NB4 (cell line): ENCODE measurements at regions not wholly inside any gene's neighbourhood (a gene's known extent, or its start where the extent isn't known, plus 50 kb on each side); places are given as distances from the start of the nearest gene placed in this dataset.

ENCODE experiments used
- DNase-seq: peaks from one replicate; pipeline ENCODE4 v3.0.0; 2010; ENCODE audit warnings: low read depth
- H3K4me3 ChIP-seq: one replicate; pipeline ENCODE4 v1.5.1; 2011; ENCODE audit warnings: mild to moderate bottlenecking, low read depth, low read length, moderate library complexity
- MYC ChIP-seq: IDR thresholded peaks from 2 replicates; pipeline ENCODE4 v1.6.1; 2011; ENCODE audit warnings: low read depth, low read length
- POLR2A ChIP-seq: IDR thresholded peaks from 2 replicates; pipeline ENCODE4 v1.6.1; 2011; ENCODE audit warnings: mild to moderate bottlenecking; ENCODE audit not compliant: insufficient read length; ENCODE audit errors: extremely low read depth
- TF ChIP-seq, protein P1 (sequence below): IDR thresholded peaks from 2 replicates; pipeline ENCODE4 v1.6.1; 2011; ENCODE audit warnings: low read depth, low read length
- TF ChIP-seq, protein P2 (sequence below): IDR thresholded peaks from one replicate; pipeline ENCODE4 v1.5.1; 2012; ENCODE audit warnings: low read depth, low read length

DNA sequence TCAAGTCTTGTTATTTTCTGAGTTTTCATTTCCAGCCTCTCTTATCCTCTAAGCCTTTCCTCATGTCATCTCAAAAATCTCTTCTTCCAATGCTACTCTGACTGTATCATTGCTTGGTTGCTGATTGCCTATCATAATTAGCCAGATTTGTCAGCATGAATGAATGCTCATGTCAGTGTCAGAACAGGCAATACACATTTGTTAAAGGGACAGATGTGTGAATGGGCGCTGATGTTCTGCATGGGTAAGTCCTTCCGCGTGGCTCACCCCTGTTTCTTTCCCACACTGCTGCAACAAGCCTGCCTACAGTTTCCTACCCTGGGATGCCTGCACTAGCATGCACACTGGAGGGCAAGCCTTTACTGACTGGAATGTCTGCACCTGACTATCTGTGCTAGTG is 100.6 kb downstream of the RHOU start:
- no peak for DNase-seq
- no peak overlapping the region for H3K4me3 ChIP-seq
- TF ChIP-seq, protein P1, sequence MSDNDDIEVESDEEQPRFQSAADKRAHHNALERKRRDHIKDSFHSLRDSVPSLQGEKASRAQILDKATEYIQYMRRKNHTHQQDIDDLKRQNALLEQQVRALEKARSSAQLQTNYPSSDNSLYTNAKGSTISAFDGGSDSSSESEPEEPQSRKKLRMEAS: no peak
- TF ChIP-seq MYC: no peak
- TF ChIP-seq, protein P2, sequence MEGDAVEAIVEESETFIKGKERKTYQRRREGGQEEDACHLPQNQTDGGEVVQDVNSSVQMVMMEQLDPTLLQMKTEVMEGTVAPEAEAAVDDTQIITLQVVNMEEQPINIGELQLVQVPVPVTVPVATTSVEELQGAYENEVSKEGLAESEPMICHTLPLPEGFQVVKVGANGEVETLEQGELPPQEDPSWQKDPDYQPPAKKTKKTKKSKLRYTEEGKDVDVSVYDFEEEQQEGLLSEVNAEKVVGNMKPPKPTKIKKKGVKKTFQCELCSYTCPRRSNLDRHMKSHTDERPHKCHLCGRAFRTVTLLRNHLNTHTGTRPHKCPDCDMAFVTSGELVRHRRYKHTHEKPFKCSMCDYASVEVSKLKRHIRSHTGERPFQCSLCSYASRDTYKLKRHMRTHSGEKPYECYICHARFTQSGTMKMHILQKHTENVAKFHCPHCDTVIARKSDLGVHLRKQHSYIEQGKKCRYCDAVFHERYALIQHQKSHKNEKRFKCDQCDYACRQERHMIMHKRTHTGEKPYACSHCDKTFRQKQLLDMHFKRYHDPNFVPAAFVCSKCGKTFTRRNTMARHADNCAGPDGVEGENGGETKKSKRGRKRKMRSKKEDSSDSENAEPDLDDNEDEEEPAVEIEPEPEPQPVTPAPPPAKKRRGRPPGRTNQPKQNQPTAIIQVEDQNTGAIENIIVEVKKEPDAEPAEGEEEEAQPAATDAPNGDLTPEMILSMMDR: no peak
- TF ChIP-seq POLR2A: no peak

DNA sequence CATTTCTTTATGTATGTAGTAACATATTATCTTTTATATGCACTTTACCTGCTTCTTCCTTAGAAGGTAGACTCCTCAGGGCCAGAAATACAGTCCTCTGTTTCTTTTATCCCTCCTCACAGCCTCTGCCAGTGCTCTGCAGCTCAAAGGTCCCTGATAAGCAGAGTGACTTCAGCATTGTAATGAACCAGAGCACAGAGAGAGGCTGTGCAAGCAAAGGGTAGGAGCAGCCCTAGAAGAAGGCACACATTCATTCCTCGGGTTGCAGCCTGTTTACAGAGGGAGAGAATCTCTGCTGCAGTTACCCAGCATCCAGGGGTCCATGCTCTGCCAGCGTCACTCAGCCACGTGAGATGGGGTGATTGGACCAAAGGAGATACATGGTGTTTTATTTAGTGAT is 101.1 kb downstream of the RHOU start:
- no peak for DNase-seq
- TF ChIP-seq, protein P2: no peak
- TF ChIP-seq, protein P1: no peak
- no peak overlapping the region for H3K4me3 ChIP-seq

DNA sequence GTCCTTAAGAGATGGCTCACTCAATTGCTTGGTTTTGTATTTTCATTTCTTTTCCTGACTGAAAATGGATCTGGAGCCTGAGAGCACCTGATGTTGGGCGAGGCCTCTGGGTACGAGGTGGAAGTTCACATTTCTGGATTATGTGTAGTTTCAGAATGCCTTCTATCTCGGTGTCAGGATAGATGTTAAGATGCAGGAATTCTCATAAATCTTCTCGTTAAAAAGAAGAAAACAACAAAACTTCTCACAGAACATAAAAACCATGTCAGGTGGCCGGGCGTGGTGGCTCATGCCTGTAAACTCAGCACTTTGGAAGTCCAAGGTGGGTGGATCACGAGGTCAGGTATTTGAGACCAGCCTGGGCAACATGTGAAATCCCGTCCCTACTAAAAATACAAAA is 101.8 kb downstream of the RHOU start:
- TF ChIP-seq POLR2A: no peak
- TF ChIP-seq, protein P2: no peak
- no peak for TF ChIP-seq MYC
- TF ChIP-seq, protein P1: no peak
- DNase-seq: no peak
- H3K4me3 ChIP-seq: no peak overlapping the region

DNA sequence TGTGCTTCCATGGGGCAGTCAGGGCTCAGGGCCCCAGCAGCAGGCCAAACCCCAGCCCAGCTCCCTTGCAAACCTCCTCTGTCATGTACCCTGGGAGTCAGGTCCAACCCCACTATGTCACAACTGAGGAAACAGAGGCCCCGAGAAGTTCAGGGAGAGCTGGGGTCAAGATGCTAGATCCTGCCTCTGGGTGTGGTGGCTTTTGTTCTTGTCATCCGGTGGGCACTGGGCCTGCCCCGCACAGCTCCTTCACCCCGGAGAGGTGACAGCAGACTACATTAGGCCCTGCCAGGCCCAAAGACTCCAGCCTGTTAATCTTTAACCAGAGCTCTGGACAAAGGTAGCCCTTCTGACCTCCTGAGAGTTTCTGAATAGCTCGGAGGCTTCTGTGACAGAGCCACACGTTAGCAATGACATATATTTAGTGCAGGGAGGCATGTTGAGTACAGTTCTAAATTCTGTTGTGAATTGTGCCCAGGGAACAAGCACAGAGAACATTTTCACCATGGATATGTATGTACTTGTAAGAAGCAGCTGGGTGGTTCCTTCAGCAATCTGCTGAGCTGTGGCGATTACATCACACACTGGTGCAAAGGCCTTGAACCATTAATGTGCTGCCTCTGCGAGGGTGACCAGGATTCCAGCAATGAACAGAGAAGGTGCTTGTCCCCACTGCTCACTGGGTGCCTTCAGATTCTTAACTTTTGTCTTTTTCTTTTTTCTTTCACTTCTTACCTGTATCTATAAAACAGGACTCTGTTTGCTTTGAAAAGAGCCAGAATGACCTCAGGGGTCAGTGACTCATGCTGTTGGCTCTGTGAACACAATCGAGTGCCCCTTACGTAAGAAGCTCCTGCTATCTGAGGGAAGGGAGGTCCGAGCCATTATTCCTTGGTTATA is 102.8 kb downstream of the RHOU start:
- no peak overlapping the region for H3K4me3 ChIP-seq
- peak; percentile 87 for DNase-seq
- TF ChIP-seq POLR2A: no peak
- TF ChIP-seq, protein P2: no peak
- TF ChIP-seq, protein P1: no peak

DNA sequence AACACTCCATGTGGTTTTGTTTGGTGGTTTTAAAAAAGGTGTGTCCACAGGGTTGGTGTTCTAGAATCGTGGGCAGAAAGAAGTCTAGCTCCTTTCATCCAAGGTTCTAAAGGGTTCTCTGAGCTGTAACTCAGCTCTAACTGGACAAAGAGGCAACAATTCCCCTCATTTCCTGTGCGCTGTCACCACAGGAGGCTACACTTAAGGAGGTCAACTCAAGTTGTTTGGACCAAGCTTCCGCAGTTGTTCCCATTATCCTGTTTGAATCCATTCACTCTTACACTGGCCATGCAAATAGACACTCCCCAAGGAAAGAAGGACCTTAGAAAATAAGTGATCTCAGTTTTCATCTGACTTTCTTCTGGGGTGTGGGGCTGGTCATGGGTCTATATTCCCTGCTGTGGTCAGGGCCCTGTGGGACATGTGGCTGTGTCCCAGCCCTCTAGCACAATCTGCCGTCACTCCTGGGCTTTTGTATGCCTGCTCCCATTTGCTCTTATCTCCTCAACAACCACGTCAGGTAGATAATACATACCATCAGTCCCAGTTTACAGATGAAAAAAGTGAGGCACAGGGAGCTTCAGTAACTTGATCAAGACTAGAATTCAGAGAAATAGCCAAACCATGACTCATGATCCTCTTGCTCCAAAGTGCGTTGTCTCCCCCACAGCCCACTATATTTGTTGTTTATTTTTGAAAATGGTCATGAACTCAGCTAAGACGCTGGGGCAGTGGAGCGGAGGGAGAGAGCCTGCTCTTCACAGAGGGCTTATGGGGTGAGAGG is 103.6 kb downstream of the RHOU start:
- DNase-seq: peak; percentile 16
- no peak for TF ChIP-seq POLR2A
- TF ChIP-seq, protein P1: no peak
- no peak for TF ChIP-seq MYC
- TF ChIP-seq, protein P2: no peak
- H3K4me3 ChIP-seq: no peak overlapping the region
